SK-N-SH treated with all-trans-retinoic acid at 6 μM for 48 hours (cell line): ENCODE measurements at regions not wholly inside any gene's neighbourhood (a gene's known extent, or its start where the extent isn't known, plus 50 kb on each side); places are given as distances from the start of the nearest gene placed in this dataset.

Experiments
- RARB ChIP-seq: fragments of 250-450 bp; sonication (Bioruptor Pico); IDR thresholded peaks from 2 replicates; pipeline ENCODE4 v1.8.0; 2021; ENCODE audit warnings: mild to moderate bottlenecking, moderate library complexity
- SNAI2 ChIP-seq: fragments of 250-450 bp; sonication (Bioruptor Pico); IDR thresholded peaks from 2 replicates; pipeline ENCODE4 v1.5.0; 2020; ENCODE audit warnings: mild to moderate bottlenecking, moderate library complexity
- ZNF565 ChIP-seq: fragments of 450-650 bp; formaldehyde crosslinking; conservative IDR thresholded peaks from 2 replicates; pipeline ENCODE4 v1.5.0; 2020; ENCODE audit warnings: low read depth, mild to moderate bottlenecking, moderate library complexity

DNA sequence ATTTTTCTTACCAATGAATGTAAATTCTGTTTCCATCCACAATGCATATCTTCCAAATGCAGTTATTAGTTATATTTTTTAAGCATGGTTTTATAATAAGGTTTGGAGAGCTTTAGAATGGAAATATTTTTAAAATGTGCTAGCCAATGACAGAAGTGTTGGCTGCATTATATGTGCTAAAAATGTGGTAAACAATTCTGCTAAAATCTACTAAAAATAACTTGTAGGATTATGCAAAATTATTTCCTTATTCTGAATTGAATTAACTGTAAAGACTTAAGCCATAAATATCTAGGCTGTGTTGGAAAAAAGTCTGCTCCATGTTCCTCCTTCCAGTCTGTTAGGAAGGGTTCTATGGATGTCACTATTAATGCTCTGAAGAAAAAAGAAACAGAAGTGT, 503.3 kb downstream of the PRR16 start:
- TF ChIP-seq SNAI2 (CRISPR knock-in tag) (no peak), ZNF565 (CRISPR knock-in tag) (no peak), RARB (CRISPR knock-in tag) (no peak)
